Neural cell (in vitro differentiated cells): ENCODE measurements at regions not wholly inside any gene's neighbourhood (a gene's known extent, or its start where the extent isn't known, plus 50 kb on each side); places are given as distances from the start of the nearest gene placed in this dataset.

Experiments
- H2AFZ ChIP-seq: fragments of 200-600, 300-800 bp; sonication (generic), shearing (Covaris generic); 2 replicates; pipeline ENCODE4 v1.6.0; 2014; ENCODE audit warnings: low read depth, mild to moderate bottlenecking, antibody characterized with exemption, low read length, moderate library complexity
- H3F3A ChIP-seq: fragments of 200-600 bp; shearing (Covaris generic); 2 replicates; pipeline ENCODE4 v1.6.1; 2016; ENCODE audit warnings: mild to moderate bottlenecking, moderate library complexity, mixed read lengths, antibody characterized with exemption, low read length; ENCODE audit not compliant: insufficient read depth, poor library complexity, severe bottlenecking
- H3K27ac ChIP-seq: fragments of 200-600, 300-800 bp; sonication (generic), shearing (Covaris generic); 2 replicates; pipeline ENCODE4 v1.5.1; 2014; ENCODE audit warnings: mild to moderate bottlenecking, low read length, moderate library complexity
- H3K27me3 ChIP-seq: fragments of 300-800, 200-600 bp; sonication (generic), shearing (Covaris generic); 2 replicates; pipeline ENCODE4 v1.6.0; 2014; ENCODE audit warnings: mild to moderate bottlenecking, low read depth, low read length, moderate library complexity; ENCODE audit not compliant: insufficient read depth
- H3K36me3 ChIP-seq: fragments of 300-800, 200-600 bp; sonication (generic), shearing (Covaris generic); 2 replicates; pipeline ENCODE4 v1.5.1; 2014; ENCODE audit warnings: mild to moderate bottlenecking, antibody characterized with exemption, low read length, moderate library complexity; ENCODE audit not compliant: insufficient read depth
- H3K4me2 ChIP-seq: fragments of 300-800, 200-600 bp; sonication (generic), shearing (Covaris generic); 2 replicates; pipeline ENCODE4 v1.6.0; 2014; ENCODE audit warnings: mild to moderate bottlenecking, low read length
- H3K4me3 ChIP-seq: fragments of 300-800, 200-600 bp; sonication (generic), shearing (Covaris generic); 2 replicates; pipeline ENCODE4 v1.5.1; 2014; ENCODE audit warnings: mild to moderate bottlenecking, low read length, moderate library complexity
- H3K79me2 ChIP-seq: fragments of 200-600 bp; shearing (Covaris generic); replicated peaks from 2 replicates; pipeline ENCODE4 v1.6.0; 2014; ENCODE audit warnings: mild to moderate bottlenecking, low read length, moderate library complexity; ENCODE audit not compliant: insufficient read depth
- H3K9ac ChIP-seq: fragments of 300-800, 200-600 bp; sonication (generic), shearing (Covaris generic); 2 replicates; pipeline ENCODE4 v1.6.1; 2016; ENCODE audit warnings: mild to moderate bottlenecking, low read length, mixed read lengths
- H3K9me2 ChIP-seq: fragments of 200-600 bp; shearing (Covaris generic); 2 replicates; pipeline ENCODE4 v1.6.1; 2016; ENCODE audit warnings: mild to moderate bottlenecking, low read length, mixed read lengths; ENCODE audit not compliant: insufficient read depth
- H3K9me3 ChIP-seq: fragments of 200-600, 300-800 bp; sonication (generic), shearing (Covaris generic); 2 replicates; pipeline ENCODE4 v1.6.1; 2016; ENCODE audit warnings: mild to moderate bottlenecking, mixed run types, low read length, moderate library complexity, mixed read lengths
- H4K20me1 ChIP-seq: fragments of 200-600 bp; shearing (Covaris generic); 2 replicates; pipeline ENCODE4 v1.6.1; 2016; ENCODE audit warnings: mild to moderate bottlenecking, mixed run types; ENCODE audit not compliant: insufficient read depth
- EP300 ChIP-seq: fragments of 450-650 bp; conservative IDR thresholded peaks from 2 replicates; pipeline ENCODE4 v1.6.1; 2014; ENCODE audit warnings: antibody characterized with exemption, mild to moderate bottlenecking, moderate library complexity; ENCODE audit not compliant: poor library complexity, severe bottlenecking
- EZH2 ChIP-seq: fragments of 200-600, 300-800 bp; shearing (Covaris generic), sonication (generic); IDR thresholded peaks from 2 replicates; pipeline ENCODE4 v1.6.1; 2014; ENCODE audit warnings: antibody characterized with exemption, low read length, borderline replicate concordance, mild to moderate bottlenecking; ENCODE audit not compliant: insufficient read depth, poor library complexity, severe bottlenecking
- MXI1 ChIP-seq: fragments of 450-650 bp; conservative IDR thresholded peaks from 2 replicates; pipeline ENCODE4 v1.6.1; 2014; ENCODE audit warnings: antibody characterized with exemption, mild to moderate bottlenecking; ENCODE audit not compliant: poor library complexity, severe bottlenecking
- POLR2AphosphoS5 ChIP-seq: IDR thresholded peaks from 2 replicates; pipeline ENCODE4 v1.6.1; 2012
- RAD21 ChIP-seq: fragments of 450-650 bp; conservative IDR thresholded peaks from 2 replicates; pipeline ENCODE4 v1.6.1; 2014; ENCODE audit warnings: antibody characterized with exemption, mild to moderate bottlenecking, moderate library complexity
- SMC3 ChIP-seq: fragments of 450-650 bp; conservative IDR thresholded peaks from 2 replicates; pipeline ENCODE4 v1.6.1; 2014; ENCODE audit warnings: antibody characterized with exemption, mild to moderate bottlenecking, moderate library complexity; ENCODE audit not compliant: poor library complexity
- TAF1 ChIP-seq: IDR thresholded peaks from 2 replicates; pipeline ENCODE4 v1.6.1; 2012; ENCODE audit warnings: low read depth
- TF ChIP-seq, protein P1 (sequence below): IDR thresholded peaks from 2 replicates; pipeline ENCODE4 v1.6.1; 2012; ENCODE audit warnings: borderline replicate concordance
- TF ChIP-seq, protein P2 (sequence below): fragments of 450-650 bp; IDR thresholded peaks from 2 replicates; pipeline ENCODE4 v1.5.1; 2014; ENCODE audit warnings: antibody characterized with exemption, mild to moderate bottlenecking, moderate library complexity; ENCODE audit not compliant: poor library complexity, severe bottlenecking

DNA sequence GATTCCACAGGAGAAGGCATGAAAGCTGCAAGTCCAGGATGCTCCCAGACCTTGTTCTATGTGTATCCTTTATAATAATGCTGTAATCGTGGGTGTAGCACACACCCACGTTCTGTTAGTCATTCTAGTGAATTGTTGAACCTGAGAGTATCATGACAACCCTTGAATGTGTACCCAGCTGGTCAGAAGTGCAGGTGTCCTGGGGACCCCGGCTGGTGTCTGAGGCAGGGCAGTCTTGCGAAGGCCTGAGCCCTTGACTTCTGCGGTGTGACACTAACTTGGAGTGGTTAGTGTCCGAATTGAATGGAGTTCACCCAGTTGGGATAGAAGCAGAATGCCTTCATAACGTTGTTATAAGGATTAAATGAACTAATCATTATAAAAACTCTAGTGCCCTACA is 218.0 kb upstream of the TNRC6C start:
- no peak overlapping the region for H3K9ac ChIP-seq
- no peaks in the 10 kb centered on the region for H3K36me3 ChIP-seq
- no peak overlapping the region for H3K4me3 ChIP-seq
- H3K9me3 ChIP-seq, result no peaks in the 10 kb centered on the region
- H3F3A ChIP-seq, result no peaks in the 10 kb centered on the region
- H3K4me2 ChIP-seq, result no peak overlapping the region
- TF ChIP-seq, protein P1, sequence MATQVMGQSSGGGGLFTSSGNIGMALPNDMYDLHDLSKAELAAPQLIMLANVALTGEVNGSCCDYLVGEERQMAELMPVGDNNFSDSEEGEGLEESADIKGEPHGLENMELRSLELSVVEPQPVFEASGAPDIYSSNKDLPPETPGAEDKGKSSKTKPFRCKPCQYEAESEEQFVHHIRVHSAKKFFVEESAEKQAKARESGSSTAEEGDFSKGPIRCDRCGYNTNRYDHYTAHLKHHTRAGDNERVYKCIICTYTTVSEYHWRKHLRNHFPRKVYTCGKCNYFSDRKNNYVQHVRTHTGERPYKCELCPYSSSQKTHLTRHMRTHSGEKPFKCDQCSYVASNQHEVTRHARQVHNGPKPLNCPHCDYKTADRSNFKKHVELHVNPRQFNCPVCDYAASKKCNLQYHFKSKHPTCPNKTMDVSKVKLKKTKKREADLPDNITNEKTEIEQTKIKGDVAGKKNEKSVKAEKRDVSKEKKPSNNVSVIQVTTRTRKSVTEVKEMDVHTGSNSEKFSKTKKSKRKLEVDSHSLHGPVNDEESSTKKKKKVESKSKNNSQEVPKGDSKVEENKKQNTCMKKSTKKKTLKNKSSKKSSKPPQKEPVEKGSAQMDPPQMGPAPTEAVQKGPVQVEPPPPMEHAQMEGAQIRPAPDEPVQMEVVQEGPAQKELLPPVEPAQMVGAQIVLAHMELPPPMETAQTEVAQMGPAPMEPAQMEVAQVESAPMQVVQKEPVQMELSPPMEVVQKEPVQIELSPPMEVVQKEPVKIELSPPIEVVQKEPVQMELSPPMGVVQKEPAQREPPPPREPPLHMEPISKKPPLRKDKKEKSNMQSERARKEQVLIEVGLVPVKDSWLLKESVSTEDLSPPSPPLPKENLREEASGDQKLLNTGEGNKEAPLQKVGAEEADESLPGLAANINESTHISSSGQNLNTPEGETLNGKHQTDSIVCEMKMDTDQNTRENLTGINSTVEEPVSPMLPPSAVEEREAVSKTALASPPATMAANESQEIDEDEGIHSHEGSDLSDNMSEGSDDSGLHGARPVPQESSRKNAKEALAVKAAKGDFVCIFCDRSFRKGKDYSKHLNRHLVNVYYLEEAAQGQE, result no peak
- TF ChIP-seq RAD21 (no peak), TAF1 (no peak), MXI1 (no peak), SMC3 (no peak), EP300 (no peak), POLR2AphosphoS5 (no peak), EZH2 (no peak)
- TF ChIP-seq, protein P2, sequence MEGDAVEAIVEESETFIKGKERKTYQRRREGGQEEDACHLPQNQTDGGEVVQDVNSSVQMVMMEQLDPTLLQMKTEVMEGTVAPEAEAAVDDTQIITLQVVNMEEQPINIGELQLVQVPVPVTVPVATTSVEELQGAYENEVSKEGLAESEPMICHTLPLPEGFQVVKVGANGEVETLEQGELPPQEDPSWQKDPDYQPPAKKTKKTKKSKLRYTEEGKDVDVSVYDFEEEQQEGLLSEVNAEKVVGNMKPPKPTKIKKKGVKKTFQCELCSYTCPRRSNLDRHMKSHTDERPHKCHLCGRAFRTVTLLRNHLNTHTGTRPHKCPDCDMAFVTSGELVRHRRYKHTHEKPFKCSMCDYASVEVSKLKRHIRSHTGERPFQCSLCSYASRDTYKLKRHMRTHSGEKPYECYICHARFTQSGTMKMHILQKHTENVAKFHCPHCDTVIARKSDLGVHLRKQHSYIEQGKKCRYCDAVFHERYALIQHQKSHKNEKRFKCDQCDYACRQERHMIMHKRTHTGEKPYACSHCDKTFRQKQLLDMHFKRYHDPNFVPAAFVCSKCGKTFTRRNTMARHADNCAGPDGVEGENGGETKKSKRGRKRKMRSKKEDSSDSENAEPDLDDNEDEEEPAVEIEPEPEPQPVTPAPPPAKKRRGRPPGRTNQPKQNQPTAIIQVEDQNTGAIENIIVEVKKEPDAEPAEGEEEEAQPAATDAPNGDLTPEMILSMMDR, result no peak
- H3K27me3 ChIP-seq, result no peaks in the 10 kb centered on the region
- H2AFZ ChIP-seq, result no peak overlapping the region
- H3K79me2 ChIP-seq, result no peaks in the 10 kb centered on the region
- no peaks in the 10 kb centered on the region for H4K20me1 ChIP-seq
- no peaks in the 10 kb centered on the region for H3K9me2 ChIP-seq
- no peak overlapping the region for H3K27ac ChIP-seq

DNA sequence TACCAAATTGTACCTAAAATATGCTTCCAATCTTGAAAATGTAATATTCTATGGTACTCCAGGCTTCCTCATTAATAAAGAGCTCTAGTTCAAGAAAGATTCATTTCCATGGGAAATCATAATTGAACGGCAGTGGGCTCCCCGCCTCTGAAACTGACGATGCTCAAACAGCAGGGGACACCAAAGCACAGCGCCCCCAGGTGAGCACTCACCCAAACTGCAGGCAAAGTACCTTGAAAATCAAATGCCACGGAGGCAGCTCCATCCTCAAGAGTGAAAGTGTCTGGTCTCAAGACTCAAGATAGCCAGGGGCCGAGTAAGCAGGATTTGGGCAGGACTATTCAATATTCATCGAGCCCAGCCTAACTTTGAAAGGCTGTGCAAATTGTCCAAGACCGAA is 217.4 kb upstream of the TNRC6C start:
- Histone ChIP-seq H3K27me3 (no peaks in the 10 kb centered on the region), H3K9me2 (no peaks in the 10 kb centered on the region), H3K79me2 (no peaks in the 10 kb centered on the region), H3K4me3 (no peak overlapping the region), H4K20me1 (no peaks in the 10 kb centered on the region), H2AFZ (no peak overlapping the region), H3F3A (no peaks in the 10 kb centered on the region), H3K9ac (no peak overlapping the region), H3K36me3 (no peaks in the 10 kb centered on the region), H3K27ac (no peak overlapping the region), H3K4me2 (no peak overlapping the region), H3K9me3 (no peaks in the 10 kb centered on the region)
- TF ChIP-seq POLR2AphosphoS5, result no peak
- TF ChIP-seq RAD21, result no peak
- TF ChIP-seq, protein P1, result no peak
- no peak for TF ChIP-seq SMC3
- TF ChIP-seq EZH2, result no peak
- TF ChIP-seq TAF1, result no peak
- no peak for TF ChIP-seq EP300
- TF ChIP-seq, protein P2, result no peak
- TF ChIP-seq MXI1, result no peak
